NCI-H82 treated with DMSO at 0.1 percent for 48 hours (cell line): ENCODE measurements at regions not wholly inside any gene's neighbourhood (a gene's known extent, or its start where the extent isn't known, plus 50 kb on each side); places are given as distances from the start of the nearest gene placed in this dataset.

ENCODE experiments used
- DNase-seq: peaks from one replicate; lab custom pipeline; 2025; ENCODE audit not compliant: unreplicated experiment; lab: John Stamatoyannopoulos, UW

DNA sequence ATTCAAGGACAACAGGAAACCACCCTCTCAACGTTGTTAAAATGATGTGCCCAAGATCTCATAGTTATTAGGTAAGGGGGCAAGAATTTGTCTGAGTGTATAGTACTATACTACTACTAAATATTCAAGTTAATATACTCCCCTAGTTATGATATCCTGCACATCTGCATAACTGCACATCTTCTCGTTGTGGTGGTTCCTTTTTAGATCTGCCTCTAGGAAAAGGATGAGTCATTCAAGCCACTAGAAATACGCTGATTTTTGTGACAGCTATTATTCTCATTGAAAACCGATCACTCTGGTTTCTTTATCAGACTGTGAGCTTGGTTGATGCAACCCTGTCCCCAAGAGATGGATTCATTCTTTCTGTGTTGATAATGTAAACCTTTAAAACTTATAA is 1067.0 kb upstream of the FANCL start:
- DNase-seq: no peak

DNA sequence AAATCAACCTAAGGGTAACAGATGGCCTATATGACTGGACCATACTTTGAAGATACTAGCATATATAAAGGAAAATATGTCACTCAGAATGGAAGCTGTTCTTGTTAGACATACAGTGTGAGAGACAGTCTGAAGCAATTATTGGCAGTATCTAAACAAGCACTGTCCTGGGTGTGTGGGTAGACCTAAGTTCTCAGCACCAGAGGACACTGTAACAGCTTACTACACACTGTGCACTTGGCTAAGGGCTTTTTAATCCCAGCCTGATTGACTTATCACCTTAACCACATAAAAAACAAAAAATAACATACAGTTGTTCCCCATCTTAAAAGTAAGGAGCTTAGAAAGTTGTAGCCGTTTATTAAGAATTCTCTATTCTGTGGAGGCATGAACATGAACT is 1066.1 kb upstream of the FANCL start:
- DNase-seq: no peak

DNA sequence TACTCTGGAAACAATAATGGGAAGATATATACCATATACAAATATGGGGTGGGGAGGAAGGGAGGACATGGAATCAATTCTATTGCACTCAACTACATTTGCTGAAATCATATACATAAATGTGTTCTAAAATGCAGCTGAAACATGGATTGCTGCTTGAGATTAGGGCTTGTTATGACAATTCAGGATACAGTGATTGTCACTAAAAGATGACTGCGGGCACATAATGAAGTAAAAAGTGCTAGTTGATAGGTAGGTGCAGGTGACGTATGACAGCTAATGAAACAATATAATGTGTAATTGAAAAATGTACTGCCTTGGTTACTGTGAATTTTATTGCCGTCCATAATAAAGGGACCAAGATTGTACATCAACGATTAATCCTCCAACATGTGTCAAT is 1062.1 kb upstream of the FANCL start:
- DNase-seq: no peak

DNA sequence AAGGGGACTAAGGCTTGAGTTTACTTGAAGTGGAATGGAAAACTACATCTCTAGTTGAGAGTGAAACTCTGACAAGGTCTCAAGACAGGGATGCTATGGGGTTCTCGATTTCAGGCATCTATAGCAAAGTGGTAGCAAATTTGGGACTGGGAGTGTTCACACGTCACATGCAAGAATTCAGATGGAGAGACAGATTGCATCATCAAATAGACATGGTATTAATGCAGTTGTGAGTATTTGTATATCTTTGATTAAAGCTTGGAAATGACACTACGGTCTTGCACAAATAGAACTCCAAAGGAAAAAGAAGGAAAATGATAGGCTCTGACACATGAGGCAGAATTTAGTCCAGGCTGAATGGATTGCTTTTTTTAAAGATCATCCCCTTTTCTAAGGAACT is 1061.6 kb upstream of the FANCL start:
- DNase-seq: no peak

DNA sequence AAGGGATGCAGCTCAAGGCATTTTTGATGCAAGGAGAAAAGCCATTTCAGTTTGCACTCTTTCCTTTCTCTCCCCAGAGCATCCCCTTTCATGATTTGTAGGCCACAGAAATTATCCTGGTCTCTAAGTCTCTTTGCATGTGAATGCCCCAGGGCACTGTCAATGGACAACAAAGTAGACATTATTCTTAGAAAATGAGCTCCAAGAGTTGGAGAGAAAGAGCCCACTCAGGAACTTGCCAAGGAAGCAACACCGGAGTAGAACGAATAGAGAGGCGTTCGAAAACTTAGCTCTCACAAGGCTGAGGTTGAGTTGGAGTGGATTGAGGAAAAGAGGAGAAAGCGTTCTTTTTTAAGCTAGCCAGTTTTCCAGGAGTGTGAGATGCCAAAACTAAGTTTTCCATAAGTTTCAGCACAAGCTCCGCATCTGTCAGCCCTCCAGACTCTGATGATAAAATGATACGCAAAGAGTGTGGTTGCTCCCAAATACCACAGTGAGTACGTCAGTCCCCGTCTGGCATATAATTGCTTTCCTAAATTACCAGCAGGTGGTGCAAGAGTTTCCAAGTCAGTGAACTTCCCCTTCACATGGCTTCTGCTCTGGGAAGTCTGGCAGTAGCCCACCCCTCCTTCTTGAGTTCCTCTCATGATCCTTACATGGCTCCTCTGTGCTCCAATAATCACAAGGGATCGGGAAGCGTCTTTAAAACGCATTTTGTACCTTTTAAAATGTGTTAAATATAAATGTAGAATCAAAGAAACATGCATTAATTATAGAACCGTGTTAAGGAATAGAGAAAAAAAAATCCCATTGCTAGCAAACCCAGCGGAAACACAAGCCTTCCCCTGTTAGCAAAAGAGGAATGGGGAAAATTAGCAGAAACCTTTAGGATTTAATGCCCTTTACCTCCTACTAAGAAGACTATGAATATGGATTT is 1060.6 kb upstream of the FANCL start:
- DNase-seq: peak; percentile 42

DNA sequence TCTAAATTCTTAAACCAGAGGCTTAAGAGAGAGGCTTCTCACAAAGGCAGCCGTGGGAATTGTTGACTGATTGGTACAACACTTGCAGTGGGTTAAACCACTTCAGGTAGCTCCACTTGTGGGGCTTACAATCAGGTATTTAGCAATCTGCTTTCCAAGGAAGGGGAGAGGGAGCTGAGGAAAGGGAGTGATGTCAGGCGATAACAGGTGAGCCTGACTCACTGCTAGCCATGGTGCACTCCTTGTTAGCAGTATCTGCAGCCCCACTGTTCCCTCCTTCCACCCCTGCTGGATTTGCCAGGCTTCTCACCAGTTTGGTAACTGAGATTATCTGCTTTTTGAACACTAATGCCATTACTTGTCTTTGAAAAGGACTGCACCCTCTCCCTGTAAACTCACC is 1056.7 kb upstream of the FANCL start:
- no peak for DNase-seq

DNA sequence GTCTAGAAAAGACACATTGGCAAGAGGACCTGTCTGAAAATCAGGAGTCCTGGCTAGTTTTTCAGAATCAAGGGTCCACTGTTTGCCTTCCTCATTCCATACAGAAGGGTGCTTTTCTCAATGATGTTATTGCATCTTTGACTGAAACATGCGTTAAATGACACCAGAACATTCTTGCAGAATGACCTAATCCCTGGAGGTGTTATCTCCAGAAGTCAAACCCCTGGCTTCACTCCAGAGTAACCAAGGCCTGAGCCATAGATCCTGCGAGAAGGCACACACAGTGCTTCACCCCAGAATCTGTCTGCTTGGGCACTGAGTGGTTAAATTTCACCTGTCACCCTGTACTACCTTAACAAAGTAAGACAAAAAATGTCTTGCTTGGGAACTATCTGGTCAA is 1055.2 kb upstream of the FANCL start:
- DNase-seq: no peak

DNA sequence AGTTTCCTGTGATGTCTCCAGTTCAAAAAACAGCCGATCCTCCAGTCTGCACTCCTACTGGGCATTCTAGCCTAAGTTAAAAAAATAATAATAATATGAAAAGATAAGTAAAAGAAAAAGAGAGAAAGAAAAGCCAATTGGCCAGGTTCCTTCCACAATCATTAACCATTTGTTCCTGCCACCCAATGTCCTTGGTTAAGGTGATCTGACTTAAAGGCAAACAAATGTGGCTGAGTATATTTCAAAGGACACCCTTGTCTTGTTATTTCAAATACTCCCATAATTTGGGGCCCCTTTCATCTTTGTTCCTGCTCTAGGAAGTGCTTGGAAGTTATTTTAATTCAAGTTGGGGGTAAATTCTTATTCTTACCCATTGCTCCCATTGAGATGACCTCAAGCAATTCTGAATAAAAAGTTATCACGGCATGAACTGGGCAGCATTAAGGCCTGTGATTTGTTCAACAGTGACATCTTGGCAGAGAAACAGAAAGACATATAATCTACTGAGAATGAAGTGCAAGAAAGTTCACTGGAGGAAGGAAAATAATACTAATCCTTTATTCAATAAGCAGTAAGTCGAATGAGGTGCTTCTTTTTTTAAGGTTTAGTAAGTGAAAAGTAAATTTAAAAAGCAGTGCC is 1054.5 kb upstream of the FANCL start:
- no peak for DNase-seq

DNA sequence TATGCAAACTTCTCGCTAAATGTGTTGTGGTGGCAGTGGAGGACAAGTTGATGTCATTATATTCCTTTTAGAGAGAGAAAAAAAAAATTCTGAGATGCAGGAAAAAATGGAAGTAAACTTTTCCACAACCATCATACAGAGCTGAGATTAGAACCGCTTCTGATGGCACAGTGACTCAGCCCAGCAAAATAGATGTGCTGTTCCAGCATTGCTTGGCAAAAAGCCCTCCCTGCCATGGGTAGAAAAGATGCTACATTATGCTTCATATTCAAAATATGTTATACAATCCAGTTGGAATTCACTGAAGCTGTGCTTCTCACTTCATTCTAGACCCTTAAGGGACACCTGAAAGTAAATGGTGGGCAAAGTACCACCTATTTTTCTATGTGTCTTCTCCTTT is 1047.6 kb upstream of the FANCL start:
- DNase-seq: no peak

DNA sequence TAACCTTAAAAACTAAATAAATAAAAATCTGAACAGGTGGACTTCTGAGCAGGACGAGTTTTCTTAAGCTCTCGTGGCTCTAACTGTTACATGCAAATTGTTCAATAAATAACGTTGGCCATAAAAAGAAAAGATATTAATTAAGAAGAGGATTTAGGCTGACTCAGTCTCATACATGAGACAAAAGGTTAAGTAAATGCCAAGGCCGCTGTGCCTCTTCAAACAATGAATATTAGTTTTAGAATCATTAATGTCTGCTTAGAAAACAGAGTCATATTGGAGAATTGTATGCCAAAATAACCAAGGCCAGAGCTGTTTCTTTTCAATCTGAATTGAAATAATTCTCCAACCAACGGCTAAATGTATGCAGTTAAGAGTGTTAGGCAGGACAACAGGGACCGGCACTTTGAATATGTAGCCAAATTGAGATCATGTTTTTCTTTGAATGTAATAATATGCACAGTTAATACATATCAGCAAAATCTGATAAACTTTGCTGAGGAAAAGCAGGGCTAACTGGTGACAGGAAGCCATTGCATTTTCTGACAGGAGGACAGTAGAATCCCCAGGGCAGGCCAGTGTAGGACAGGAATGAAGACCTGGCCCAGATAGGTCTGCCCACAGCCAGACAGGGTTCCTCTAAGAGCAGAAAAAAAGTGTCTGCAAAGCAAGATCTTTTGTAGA is 1041.4 kb upstream of the FANCL start:
- no peak for DNase-seq

DNA sequence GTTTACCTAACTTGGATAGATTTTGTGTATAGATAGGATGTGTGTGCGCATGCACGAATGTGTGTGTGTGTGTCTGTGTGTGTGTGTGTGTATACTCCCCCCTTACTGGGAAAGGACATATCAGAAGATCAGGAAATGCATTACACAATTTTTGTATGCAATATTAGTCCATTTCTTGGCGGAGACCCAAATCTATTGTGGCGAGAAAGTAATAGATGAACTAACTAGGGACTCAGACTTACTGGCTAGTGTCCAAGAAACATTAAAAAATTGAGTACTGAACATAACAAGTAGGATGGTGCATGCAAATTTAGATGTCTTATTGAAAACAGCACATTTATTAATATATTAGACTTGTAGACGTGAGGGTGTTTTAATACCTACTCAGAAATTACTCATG is 1036.5 kb upstream of the FANCL start:
- no peak for DNase-seq

DNA sequence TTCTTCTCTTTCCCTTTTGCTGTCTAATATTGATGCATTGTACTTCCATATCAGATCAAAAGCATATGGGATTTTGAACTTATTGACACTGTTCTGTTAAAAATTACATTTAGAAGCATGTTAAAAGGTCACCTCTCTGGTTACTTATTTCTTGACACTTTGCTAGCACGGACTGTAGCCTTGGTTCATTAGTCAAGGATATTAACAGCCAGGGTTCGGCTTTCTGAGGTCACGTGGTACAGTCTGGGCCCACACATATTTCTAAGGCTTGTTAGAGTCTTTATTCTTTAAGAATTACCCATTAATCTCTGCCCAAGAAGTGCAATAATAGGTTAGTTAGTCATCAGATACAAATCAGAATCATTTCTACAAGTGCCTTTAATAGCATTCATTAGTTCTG is 1035.8 kb upstream of the FANCL start:
- no peak for DNase-seq

DNA sequence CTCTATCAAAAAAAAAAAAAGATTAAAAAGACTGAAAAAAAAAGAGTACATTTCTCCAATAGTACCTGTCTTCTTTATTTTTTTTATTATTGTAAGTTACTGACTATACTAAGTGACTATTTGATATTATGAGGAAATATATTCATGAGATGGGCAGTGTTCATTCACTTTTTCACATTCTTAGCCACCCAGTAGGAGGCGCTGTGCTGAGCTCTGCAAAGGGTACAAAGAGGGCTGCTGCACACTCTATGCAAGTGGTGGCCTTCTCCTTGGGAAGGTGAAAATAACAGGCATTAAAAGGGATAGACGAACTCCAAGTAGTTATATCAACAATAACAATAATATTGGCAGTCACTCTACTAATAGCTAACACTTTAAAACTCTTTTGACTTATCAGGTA is 1034.9 kb upstream of the FANCL start:
- DNase-seq: no peak

DNA sequence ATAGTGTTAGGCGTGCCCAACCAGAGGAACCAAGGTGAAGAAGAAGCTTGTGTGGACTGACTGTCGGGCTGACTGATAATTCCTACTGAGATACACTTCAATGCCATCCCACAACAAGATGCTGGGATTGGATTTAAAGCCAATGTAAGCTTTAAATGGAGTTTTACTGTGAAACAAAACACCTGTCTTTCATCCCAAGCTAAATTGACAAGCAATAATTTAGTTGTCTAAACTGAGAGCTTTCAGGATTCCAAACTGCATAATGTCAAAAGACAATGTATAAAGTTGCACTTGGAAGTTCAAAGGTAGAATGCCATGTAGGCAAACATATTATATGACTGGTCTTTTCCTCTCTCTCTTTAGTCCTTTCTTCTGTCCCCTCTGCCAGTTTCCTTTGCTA is 1025.3 kb upstream of the FANCL start:
- DNase-seq: no peak

DNA sequence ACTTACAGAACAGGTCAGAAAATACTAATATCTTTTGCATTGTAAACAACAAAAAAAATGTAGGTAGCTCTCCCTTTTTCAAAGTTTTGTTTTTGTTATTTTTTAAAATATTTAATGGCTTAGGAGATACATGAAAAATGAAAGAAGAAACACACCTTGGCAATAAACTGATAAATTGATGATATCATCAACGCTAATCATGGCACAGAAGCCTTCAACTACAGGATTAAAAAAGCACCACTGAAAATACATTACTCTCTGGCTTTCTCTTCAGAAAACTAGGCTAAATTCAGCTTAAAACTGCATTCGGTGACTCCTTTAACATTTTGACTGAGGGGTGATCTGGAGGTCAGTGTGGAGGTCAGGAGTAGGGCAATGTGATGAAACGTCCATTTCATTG is 1018.8 kb upstream of the FANCL start:
- DNase-seq: no peak

DNA sequence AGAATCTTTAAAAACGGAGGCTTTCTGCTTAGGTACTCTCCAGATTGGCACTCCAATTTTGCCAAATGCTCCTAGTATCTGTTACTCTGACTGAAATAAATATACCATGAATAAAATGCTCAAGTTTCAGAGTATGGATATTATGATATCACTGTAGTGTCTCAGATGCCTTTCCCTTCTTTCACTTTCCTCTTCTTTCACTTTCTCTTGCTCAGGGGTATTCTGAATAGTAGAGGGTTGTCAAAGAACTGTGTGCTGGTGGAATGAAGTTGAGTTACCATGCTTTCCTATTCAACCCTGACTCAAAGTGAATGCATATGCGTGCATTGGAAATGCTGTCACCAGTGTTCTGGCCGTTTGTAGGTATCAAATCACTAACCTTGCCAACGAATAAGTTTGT is 1015.2 kb upstream of the FANCL start:
- DNase-seq: no peak

DNA sequence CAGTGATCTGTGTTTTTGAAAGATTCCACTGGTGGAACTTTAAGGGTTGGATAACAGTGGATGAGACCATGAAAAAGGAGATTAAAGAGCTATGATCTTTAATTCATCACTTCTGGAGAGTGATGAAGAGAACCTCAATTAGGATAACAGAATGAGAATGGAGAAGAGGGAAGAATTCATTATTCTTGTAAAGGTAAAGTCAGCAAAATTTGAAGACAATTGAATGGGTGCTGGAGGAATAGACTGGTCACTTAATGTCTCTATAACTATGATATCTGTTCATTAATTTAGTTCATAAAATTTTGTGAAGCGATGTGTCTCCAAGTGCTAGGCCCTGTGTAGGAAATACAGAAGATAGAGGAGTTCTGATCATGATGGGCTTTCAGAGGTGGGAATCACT is 1013.2 kb upstream of the FANCL start:
- DNase-seq: no peak

DNA sequence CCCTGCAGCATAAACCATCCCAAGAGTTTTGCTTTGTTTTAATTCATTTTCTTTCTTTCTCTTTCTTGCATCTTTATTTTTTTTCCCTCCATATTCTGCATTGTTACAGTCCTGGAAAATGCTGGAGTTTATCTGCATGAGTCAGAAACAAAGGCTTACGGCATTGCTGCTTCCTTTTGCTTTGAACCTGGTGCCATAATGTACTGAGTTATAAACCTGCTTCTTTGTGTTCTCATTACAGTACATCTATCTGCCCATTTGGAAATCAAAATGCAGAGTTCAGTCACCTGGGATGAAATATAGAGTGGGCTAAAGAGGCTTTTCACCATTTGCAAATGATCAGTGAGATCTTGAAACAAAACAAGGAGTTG is 1009.2 kb upstream of the FANCL start:
- DNase-seq: no peak

DNA sequence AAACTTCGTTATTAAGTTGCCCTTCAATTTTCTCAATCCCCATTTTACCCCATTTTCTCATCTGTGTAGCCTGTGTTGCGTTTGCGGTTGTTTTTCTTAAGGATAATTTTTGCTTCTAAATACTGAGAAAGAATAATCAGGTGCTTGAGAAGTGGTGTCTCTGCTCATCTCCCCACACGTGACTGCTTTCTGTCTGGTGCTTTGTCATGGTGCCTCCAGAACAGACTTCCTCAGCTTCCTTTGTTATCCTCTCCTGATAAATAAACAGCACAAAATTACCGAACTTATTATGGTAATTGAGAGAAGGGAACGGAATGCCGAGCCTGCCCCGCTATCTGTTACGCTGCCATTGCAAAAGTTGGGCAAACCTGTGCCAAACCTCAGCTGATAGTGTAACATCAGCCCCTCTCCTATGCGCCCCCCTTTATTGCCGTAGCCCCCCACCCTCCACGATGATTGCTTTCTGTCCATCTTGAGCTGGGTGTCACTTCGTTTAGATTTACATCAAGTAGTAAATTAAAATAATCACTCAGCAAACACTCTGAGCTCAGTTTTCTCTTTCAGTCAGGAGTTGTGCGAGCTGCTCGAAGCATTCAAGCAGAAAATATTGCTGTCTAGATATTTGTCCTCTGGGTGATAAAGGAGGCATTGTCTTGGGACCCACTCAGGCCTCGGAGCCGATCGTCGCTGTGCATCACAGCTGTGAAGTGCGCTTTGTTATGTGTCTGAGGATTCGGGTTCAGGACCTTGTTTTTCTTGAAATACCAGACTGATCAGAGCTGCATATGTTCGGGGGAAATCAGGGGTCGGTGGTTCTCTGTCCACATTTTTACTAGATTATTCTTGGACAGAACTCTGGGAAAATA is 1008.5 kb upstream of the FANCL start:
- DNase-seq: no peak

DNA sequence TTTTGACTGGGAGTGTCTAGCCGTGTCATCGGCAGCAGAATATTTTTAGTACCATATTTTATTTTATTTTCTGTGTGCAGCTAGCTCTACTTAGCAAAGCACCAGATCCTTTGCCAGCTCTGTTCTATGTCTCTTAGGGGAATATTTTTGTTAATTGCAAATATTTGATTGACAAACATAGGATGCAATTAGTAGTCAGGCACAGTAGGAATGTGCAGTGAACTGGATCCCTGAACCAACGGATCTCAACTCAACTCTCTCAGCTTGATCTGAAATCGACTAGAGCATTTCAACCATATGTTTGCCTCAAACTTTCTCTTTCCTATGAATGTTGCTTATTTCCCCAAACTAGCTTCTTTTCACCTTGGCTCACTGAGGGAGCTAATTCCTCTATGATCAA is 998.0 kb upstream of the FANCL start:
- DNase-seq: no peak

DNA sequence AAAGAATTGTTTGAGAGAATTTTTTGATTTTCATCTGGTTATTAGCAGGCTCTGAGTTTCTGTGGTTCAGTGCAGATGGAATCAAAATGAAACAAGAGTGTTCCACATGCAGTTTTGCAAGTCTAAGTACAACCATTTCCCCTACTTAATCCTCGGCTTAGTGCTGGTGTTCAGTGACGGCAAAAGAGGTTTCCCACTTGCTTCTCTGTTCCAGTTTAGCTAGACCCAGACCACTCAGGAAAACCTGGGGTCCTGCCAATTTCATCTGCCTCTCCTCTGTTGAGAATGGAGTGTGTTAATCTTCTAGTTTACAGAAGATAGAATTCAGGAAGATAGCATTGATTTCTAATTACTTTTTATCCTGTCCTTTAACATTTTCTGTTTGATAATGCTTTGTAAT is 996.2 kb upstream of the FANCL start:
- no peak for DNase-seq
